MM.1S (cell line): ENCODE measurements at regions not wholly inside any gene's neighbourhood (a gene's known extent, or its start where the extent isn't known, plus 50 kb on each side); places are given as distances from the start of the nearest gene placed in this dataset.

ENCODE experiments used
- EZH2 ChIP-seq: fragments of 300-600 bp; sonication (generic); optimal IDR thresholded peaks from 2 replicates; pipeline ENCODE3; 2017; ENCODE audit warnings: low read depth, mild to moderate bottlenecking, antibody characterized with exemption, low read length, mixed read lengths
- EZH2phosphoT487 ChIP-seq: fragments of 300-600 bp; sonication (generic); IDR thresholded peaks from 2 replicates; pipeline ENCODE4 v1.6.1; 2018; ENCODE audit warnings: antibody characterized with exemption, low read length
- TF ChIP-seq, protein P1 (sequence below): fragments of 300-600 bp; sonication (generic); IDR thresholded peaks from 2 replicates; pipeline ENCODE4 v1.5.1; 2016; ENCODE audit warnings: antibody characterized with exemption, low read length, mixed read lengths

DNA sequence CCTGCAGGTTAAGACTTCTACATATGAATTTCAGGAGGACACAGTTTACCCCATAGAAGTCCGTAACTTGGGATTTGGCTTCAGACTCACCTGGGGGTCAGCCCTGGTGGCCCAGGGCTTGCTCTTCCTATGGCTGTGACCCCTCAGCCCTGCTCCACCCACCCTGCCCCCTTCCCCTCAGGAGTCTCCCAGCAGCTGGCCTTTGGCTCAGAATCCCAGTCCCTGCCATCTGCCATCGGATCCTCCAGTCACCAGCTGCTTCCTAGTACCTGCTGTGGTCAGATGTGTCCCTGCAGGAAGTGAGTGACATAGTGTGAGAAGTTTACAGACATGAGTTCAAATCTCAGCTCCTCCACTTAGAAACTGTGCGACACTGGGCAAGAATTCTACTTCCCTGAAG, 332.6 kb downstream of the NPHP4 start:
- TF ChIP-seq, protein P1, sequence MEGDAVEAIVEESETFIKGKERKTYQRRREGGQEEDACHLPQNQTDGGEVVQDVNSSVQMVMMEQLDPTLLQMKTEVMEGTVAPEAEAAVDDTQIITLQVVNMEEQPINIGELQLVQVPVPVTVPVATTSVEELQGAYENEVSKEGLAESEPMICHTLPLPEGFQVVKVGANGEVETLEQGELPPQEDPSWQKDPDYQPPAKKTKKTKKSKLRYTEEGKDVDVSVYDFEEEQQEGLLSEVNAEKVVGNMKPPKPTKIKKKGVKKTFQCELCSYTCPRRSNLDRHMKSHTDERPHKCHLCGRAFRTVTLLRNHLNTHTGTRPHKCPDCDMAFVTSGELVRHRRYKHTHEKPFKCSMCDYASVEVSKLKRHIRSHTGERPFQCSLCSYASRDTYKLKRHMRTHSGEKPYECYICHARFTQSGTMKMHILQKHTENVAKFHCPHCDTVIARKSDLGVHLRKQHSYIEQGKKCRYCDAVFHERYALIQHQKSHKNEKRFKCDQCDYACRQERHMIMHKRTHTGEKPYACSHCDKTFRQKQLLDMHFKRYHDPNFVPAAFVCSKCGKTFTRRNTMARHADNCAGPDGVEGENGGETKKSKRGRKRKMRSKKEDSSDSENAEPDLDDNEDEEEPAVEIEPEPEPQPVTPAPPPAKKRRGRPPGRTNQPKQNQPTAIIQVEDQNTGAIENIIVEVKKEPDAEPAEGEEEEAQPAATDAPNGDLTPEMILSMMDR: no peak
- TF ChIP-seq EZH2phosphoT487: no peak
- TF ChIP-seq EZH2: no peak
